PC-9 (cell line): ENCODE measurements at regions not wholly inside any gene's neighbourhood (a gene's known extent, or its start where the extent isn't known, plus 50 kb on each side); places are given as distances from the start of the nearest gene placed in this dataset.

ENCODE experiments used
- EZH2 ChIP-seq: fragments of 200-600 bp; sonication (generic); IDR thresholded peaks from 2 replicates; pipeline ENCODE4 v1.8.0; 2017; ENCODE audit warnings: antibody characterized with exemption, low read depth
- TF ChIP-seq, protein P1 (sequence below): fragments of 200-600 bp; sonication (generic); conservative IDR thresholded peaks from 2 replicates; pipeline ENCODE4 v1.6.1; 2017; ENCODE audit warnings: mixed run types, antibody characterized with exemption, mild to moderate bottlenecking, moderate library complexity

DNA sequence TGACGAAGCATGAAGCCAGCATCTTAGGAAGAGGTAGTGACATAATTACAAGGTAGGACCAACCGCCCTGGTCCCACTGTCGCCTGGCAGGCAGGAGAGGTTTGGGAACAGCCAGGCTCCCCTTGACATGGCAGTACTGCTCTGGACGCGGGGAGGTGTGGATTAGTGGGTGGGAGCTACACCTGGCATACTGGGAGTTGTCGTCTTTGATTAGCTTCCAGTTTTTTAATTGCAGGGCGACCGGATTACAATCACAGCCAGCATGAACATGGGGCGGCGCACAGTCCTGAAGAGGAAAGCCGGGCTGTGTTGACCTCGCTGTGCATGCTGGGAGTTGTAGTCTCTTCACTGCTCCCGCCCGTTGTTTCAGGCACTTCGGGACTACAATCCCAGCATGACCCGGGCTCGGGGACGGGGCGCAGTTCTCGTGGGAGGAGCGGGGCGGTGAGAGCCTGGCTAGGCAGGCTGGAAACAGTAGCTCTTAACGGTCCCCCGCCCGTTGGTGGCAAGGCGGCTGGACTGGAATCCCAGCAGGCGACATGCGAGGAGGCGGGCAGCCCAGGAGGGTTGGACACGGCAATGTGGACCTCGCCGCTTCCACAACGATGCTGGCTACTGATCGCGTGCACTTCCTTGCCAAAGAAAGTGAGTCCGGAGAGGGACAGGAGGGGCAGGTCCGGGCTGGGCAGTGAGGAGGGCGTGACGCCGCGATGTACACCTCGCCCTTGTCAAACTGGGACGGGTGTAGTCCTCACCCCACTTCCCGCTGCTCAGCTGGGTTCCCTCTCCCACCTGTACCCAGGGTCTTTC, 98.0 kb upstream of the ZNF722 start:
- TF ChIP-seq, protein P1, sequence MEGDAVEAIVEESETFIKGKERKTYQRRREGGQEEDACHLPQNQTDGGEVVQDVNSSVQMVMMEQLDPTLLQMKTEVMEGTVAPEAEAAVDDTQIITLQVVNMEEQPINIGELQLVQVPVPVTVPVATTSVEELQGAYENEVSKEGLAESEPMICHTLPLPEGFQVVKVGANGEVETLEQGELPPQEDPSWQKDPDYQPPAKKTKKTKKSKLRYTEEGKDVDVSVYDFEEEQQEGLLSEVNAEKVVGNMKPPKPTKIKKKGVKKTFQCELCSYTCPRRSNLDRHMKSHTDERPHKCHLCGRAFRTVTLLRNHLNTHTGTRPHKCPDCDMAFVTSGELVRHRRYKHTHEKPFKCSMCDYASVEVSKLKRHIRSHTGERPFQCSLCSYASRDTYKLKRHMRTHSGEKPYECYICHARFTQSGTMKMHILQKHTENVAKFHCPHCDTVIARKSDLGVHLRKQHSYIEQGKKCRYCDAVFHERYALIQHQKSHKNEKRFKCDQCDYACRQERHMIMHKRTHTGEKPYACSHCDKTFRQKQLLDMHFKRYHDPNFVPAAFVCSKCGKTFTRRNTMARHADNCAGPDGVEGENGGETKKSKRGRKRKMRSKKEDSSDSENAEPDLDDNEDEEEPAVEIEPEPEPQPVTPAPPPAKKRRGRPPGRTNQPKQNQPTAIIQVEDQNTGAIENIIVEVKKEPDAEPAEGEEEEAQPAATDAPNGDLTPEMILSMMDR, result no peak
- TF ChIP-seq EZH2, result no peak
